Endothelial cell of umbilical vein (primary cell): ENCODE measurements at regions not wholly inside any gene's neighbourhood (a gene's known extent, or its start where the extent isn't known, plus 50 kb on each side); places are given as distances from the start of the nearest gene placed in this dataset.

ENCODE experiments used
- CTCF ChIP-seq, 2 donors: IDR thresholded peaks; 1 replicate in 1 of 2; 2 replicates in 1 of 2; pipeline ENCODE4 v1.5.1; 2011; ENCODE audit warnings: low read length in 2 of 2, mild to moderate bottlenecking in 2 of 2, moderate library complexity in 2 of 2, control low read depth in 1 of 2, inconsistent platforms in 1 of 2, low read depth in 1 of 2; ENCODE audit not compliant: insufficient read depth in 1 of 2; ENCODE audit errors: extremely low read depth in 1 of 2
- EZH2 ChIP-seq: IDR thresholded peaks from 2 replicates; pipeline ENCODE4 v1.6.1; 2012; ENCODE audit warnings: borderline replicate concordance, low read depth, mild to moderate bottlenecking, moderate library complexity, low read length, inconsistent platforms; ENCODE audit not compliant: severe bottlenecking
- JUN ChIP-seq: IDR thresholded peaks from 2 replicates; pipeline ENCODE4 v1.6.1; 2011; ENCODE audit warnings: borderline replicate concordance, low read depth; ENCODE audit not compliant: insufficient read length, insufficient read depth
- MAX ChIP-seq: IDR thresholded peaks from 2 replicates; pipeline ENCODE4 v1.6.1; 2011; ENCODE audit not compliant: insufficient read depth, insufficient read length
- MYC ChIP-seq: IDR thresholded peaks from one replicate; pipeline ENCODE4 v1.6.1; 2011; ENCODE audit warnings: mild to moderate bottlenecking, low read depth, low read length
- POLR2A ChIP-seq: IDR thresholded peaks from 2 replicates; pipeline ENCODE4 v1.6.1; 2012; ENCODE audit warnings: low read depth, mild to moderate bottlenecking, control low read depth, low read length
- POLR2AphosphoS5 ChIP-seq: IDR thresholded peaks from 2 replicates; pipeline ENCODE4 v1.6.1; 2012; ENCODE audit warnings: low read depth, mild to moderate bottlenecking, control low read depth, low read length, moderate library complexity; ENCODE audit not compliant: insufficient read depth

GRCh38 chr10:20972925-20973324 is 75.8 kb upstream of the NEBL start:
- TF ChIP-seq CTCF (IDR thresholded peaks at IDR 0.05; ENCODE audit: extremely low read depth in 1 of 2, insufficient read depth in 1 of 2, low read depth in 1 of 2, low read length in 2 of 2) (no peak), POLR2A (no peak), POLR2AphosphoS5 (no peak), EZH2 (no peak), MYC (no peak), JUN (no peak), MAX (no peak)
